ENCODE measurements at regions not wholly inside any gene's neighbourhood (a gene's known extent, or its start where the extent isn't known, plus 50 kb on each side); places are given as distances from the start of the nearest gene placed in this dataset.

- no peak for TF ChIP-seq CTCF (IDR thresholded peaks at IDR 0.05; ENCODE audit: insufficient read depth, low read length, poor library complexity, severe bottlenecking)
- TF ChIP-seq EZH2phosphoT487 (conservative IDR thresholded peaks at IDR 0.05; ENCODE audit: low read length): no peak
These were observed 1379.8 kb upstream of the MIR17HG start for GRCh38 chr13:89967701-89968100.
